Cerebellar cortex (tissue), 1 donor: ENCODE measurements at regions not wholly inside any gene's neighbourhood (a gene's known extent, or its start where the extent isn't known, plus 50 kb on each side); places are given as distances from the start of the nearest gene placed in this dataset.

Experiments used
- DNase-seq: peaks from one replicate; pipeline ENCODE4 v3.0.0-alpha.2; 2015; ENCODE audit warnings: low spot score

GRCh38 chr1:233516732-233517131, 97.2 kb upstream of the KCNK1 start:
- DNase-seq = no peak

DNA sequence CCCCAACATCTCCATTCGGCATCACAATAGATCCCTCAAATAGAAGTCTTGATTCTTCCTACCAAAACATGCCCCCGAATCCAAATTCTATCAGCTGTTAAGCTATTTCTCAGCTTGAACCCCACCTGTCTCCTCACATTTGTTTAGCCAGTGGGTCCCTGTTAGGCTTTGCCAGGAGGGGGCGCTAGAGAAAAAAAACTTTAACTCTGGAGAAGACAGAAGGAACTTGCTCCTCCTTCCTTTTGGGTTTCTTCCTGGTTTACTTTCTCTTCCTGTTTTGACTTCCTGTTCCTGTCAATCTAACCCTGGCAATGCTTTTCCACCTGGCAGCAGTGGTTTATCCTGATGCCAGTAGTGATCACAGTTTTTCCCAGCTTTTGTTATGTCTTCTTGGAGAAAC, 95.6 kb upstream of the KCNK1 start:
- DNase-seq = peak; percentile 62

- no peak for DNase-seq
Observed at GRCh38 chr1:233520261-233521191, 93.4 kb upstream of the KCNK1 start.

GRCh38 chr1:233523047-233523446, 90.9 kb upstream of the KCNK1 start:
- DNase-seq = peak; percentile 59

DNA sequence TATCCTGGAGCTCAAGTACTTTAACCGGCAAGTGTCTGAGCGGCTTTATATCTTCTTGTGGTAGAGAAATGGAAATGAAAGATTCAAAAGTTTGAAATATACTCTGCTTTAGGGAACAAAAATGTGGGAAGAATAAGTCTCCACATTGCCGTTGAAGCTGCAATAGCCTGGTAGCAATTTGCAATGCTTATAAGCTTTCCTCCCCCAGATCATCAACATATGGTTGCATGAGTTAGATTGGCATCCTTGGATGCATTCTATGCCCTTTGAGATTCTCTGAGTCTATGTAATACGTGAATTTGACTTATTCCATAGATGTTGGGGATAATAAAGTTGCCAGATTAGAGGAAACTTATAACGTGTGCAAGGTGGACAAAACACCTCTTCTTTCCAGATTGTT, 86.1 kb upstream of the KCNK1 start:
- no peak for DNase-seq

- DNase-seq = no peak
Observed at GRCh38 chr1:233530665-233531386, 83.1 kb upstream of the KCNK1 start.

DNA sequence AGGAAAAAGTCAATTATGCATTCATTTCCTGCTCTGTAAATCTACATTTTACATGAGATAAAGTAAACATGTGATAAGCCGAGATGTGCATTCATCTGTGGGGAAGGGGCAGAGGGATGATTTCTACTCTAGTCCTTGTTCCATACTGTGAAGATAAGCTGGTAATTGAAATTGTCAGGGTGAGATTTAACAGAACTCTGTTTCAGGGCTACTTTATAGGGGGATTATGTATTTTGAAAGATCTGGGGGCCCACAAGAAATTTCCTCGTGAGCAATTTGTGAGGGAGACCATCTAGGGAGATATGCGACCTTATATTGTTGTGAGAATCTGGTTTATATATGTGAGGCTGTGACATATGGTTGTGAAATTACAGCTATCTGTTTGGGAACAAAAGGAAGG, 73.1 kb upstream of the KCNK1 start:
- DNase-seq = no peak

DNA sequence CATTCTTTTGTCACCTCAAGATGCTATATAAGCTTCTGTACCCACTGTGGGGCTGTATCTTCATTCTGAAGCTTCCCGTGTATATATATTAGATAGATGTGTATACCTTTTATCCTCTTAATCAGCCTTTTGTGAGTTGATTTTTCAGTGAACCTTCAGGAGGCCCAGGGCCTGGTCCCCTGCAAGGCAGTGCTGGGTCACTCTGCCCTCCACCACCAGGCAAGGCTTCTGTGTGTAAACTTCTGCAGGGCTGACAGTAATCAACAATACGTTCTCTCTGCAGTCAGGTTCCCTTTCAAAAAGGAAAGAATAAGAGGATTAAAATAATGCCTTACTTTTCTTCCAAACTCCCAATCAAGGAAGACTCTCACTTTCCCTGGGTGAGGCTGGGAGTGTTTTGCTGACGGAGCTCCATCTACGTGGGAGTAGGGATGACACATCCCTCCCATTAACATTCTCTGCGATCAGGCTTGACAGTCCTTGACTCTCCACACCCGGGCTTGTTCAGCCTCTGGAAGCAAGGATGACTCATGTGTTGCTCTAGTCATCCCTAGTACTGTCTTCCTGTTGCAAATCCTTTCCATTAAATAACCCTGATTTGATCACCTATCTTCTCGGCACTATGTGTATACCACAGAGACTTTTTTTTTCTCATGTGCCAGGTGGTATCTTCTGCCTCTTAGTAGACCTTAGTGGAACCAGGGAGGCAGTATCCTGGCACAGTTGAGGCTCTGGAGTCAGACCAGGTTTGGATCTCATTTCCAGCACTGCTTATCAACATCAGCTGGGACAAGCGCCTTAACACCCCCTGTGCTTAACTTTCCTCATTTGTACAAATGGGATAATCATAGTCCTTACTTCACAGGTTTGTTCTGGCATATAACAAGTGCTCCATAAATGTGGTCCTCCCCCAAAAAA, 70.3 kb upstream of the KCNK1 start:
- DNase-seq = peak; percentile 33

DNA sequence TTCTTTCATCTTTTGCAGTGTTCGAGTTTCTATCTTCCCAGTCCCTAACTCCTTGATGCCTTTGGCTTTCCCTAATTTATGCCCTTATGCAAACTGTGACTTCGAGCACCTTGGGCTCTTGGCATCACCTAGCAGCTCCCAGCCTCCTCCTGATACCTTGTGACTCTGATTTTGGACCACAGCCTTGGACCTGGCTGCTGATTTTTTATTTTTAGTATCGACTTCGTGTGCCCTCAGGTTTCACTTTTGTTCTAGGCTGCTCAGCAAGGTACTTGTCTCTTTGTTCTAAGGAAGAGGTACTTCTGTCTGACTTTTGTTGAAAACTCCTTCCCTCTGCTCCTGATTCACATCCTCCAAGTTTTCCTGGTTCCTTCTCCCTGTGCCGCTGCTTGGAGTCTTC, 69.6 kb upstream of the KCNK1 start:
- DNase-seq = peak; percentile 69

GRCh38 chr1:233547726-233548125, 66.2 kb upstream of the KCNK1 start:
- no peak for DNase-seq

- no peak for DNase-seq
Observed at GRCh38 chr1:233549404-233549803, 64.5 kb upstream of the KCNK1 start.

GRCh38 chr1:233549917-233550316, 64.0 kb upstream of the KCNK1 start:
- no peak for DNase-seq

- no peak for DNase-seq
Observed at GRCh38 chr1:233554037-233554436, 59.9 kb upstream of the KCNK1 start.

- DNase-seq = no peak
Observed at GRCh38 chr1:233561708-233562426, 52.0 kb upstream of the KCNK1 start.
